ENCODE measurements at regions not wholly inside any gene's neighbourhood (a gene's known extent, or its start where the extent isn't known, plus 50 kb on each side); places are given as distances from the start of the nearest gene placed in this dataset.

- no peak for DNase-seq (ENCODE audit: low read depth)
- H3K4me3 ChIP-seq (ENCODE audit: low read length), result no peak overlapping the region
- TF ChIP-seq CTCF (conservative IDR thresholded peaks at IDR 0.05; ENCODE audit: low read depth, low read length), result no peak
Measured at GRCh38 chr9:25954209-25954608, 276.0 kb upstream of the TUSC1 start.

- no peak overlapping the region for H3K4me3 ChIP-seq (ENCODE audit: low read length)
- no peak for DNase-seq (ENCODE audit: low read depth)
- no peak for TF ChIP-seq CTCF (conservative IDR thresholded peaks at IDR 0.05; ENCODE audit: low read depth, low read length)
Measured at GRCh38 chr9:25948182-25948581, 269.9 kb upstream of the TUSC1 start.

GRCh38 chr9:25939126-25939525, 260.9 kb upstream of the TUSC1 start:
- TF ChIP-seq CTCF (conservative IDR thresholded peaks at IDR 0.05; ENCODE audit: low read depth, low read length), result no peak
- DNase-seq (ENCODE audit: low read depth), result no peak
- no peak overlapping the region for H3K4me3 ChIP-seq (ENCODE audit: low read length)

- no peak for TF ChIP-seq CTCF (conservative IDR thresholded peaks at IDR 0.05; ENCODE audit: low read depth, low read length)
- H3K4me3 ChIP-seq (ENCODE audit: low read length), result no peak overlapping the region
- no peak for DNase-seq (ENCODE audit: low read depth)
Measured at GRCh38 chr9:25936031-25936430, 257.8 kb upstream of the TUSC1 start.

GRCh38 chr9:25935188-25935587, 256.9 kb upstream of the TUSC1 start:
- no peak overlapping the region for H3K4me3 ChIP-seq (ENCODE audit: low read length)
- no peak for DNase-seq (ENCODE audit: low read depth)
- TF ChIP-seq CTCF (conservative IDR thresholded peaks at IDR 0.05; ENCODE audit: low read depth, low read length), result no peak

- no peak overlapping the region for H3K4me3 ChIP-seq (ENCODE audit: low read length)
- no peak for TF ChIP-seq CTCF (conservative IDR thresholded peaks at IDR 0.05; ENCODE audit: low read depth, low read length)
- DNase-seq (ENCODE audit: low read depth), result no peak
Measured at GRCh38 chr9:25918761-25919160, 240.5 kb upstream of the TUSC1 start.

- TF ChIP-seq CTCF (conservative IDR thresholded peaks at IDR 0.05; ENCODE audit: low read depth, low read length), result no peak
- no peak overlapping the region for H3K4me3 ChIP-seq (ENCODE audit: low read length)
- no peak for DNase-seq (ENCODE audit: low read depth)
Measured at GRCh38 chr9:25917731-25918362, 239.6 kb upstream of the TUSC1 start.

Measured in retinal pigment epithelial cell (primary cell).